Right lobe of liver (tissue), 4 donors: ENCODE measurements at regions not wholly inside any gene's neighbourhood (a gene's known extent, or its start where the extent isn't known, plus 50 kb on each side); places are given as distances from the start of the nearest gene placed in this dataset.
"Not testable (repeated sequence)": the region's sequence is repeated elsewhere in the genome, so short reads cannot be mapped to it uniquely, and the experiment has no call there.

Source experiments
- CTCF ChIP-seq, 4 donors: fragments of 200-600 bp in 3 of 4; fragments of 450-650 bp in 1 of 4; IDR thresholded peaks; one replicate each; pipeline versions ENCODE4 v1.5.1 to v1.8.0; 2016 to 2022; ENCODE audit warnings: antibody characterized with exemption in 4 of 4, mild to moderate bottlenecking in 2 of 4
- POLR2A ChIP-seq: fragments of 450-650 bp; IDR thresholded peaks from one replicate; pipeline ENCODE4 v1.6.1; 2017; ENCODE audit warnings: antibody characterized with exemption, mild to moderate bottlenecking
- donor health status: DM: no; HTN: no; CAD: no.
- donor health status: DM: no; HTN: no; CAD: no.
- donor health status: DM: no; HTN: yes; CAD: no.

- not testable (repeated sequence) for TF ChIP-seq CTCF (IDR thresholded peaks at IDR 0.05); POLR2A
Observed at GRCh38 chr5:156226485-156226884, 100.5 kb upstream of the SGCD start.
